GM12878 (cell line): ENCODE measurements at regions not wholly inside any gene's neighbourhood (a gene's known extent, or its start where the extent isn't known, plus 50 kb on each side); places are given as distances from the start of the nearest gene placed in this dataset.

Experiments used
- CTCF ChIP-seq, 3 experiments: IDR thresholded peaks in 2 of 3; conservative IDR thresholded peaks in 1 of 3; 2 replicates each; pipeline ENCODE4 v1.5.1; 2011; ENCODE audit warnings: low read depth in 3 of 3, low read length in 3 of 3, mild to moderate bottlenecking in 3 of 3, control low read depth in 2 of 3, moderate library complexity in 2 of 3, inconsistent platforms in 1 of 3, mixed read lengths in 1 of 3; ENCODE audit not compliant: control insufficient read depth in 2 of 3, insufficient read depth in 1 of 3; ENCODE audit errors: extremely low read depth in 1 of 3
- DPF2 ChIP-seq: fragments of 450-650 bp; IDR thresholded peaks from 2 replicates; pipeline ENCODE4 v1.6.1; 2017; ENCODE audit warnings: mild to moderate bottlenecking
- ESRRA ChIP-seq: IDR thresholded peaks from 2 replicates; pipeline ENCODE4 v1.6.1; 2012; ENCODE audit warnings: mild to moderate bottlenecking, low read length, improper control_type of control experiment
- POLR2A ChIP-seq: IDR thresholded peaks from 2 replicates; pipeline ENCODE4 v1.6.1; 2011; ENCODE audit warnings: low read depth, mild to moderate bottlenecking, low read length
- RAD21 ChIP-seq: IDR thresholded peaks from 2 replicates; pipeline ENCODE4 v1.6.1; 2011; ENCODE audit warnings: mild to moderate bottlenecking, low read depth, low read length, moderate library complexity; ENCODE audit not compliant: insufficient read depth

- TF ChIP-seq POLR2A (no peak), RAD21 (no peak), CTCF (IDR thresholded peaks at IDR 0.05 in 2 of 3, conservative IDR thresholded peaks at IDR 0.05 in 1 of 3; ENCODE audit: control insufficient read depth in 2 of 3, extremely low read depth in 1 of 3, insufficient read depth in 1 of 3, low read depth in 3 of 3, low read length in 3 of 3) (no peak), ESRRA (no peak), DPF2 (no peak)
These were observed 847.6 kb downstream of the TBL1XR1 start for GRCh38 chr3:176349706-176350105.
